HCT116 (cell line): ENCODE measurements at regions not wholly inside any gene's neighbourhood (a gene's known extent, or its start where the extent isn't known, plus 50 kb on each side); places are given as distances from the start of the nearest gene placed in this dataset.

Source experiments
- EGR1 ChIP-seq: IDR thresholded peaks from 2 replicates; pipeline ENCODE4 v1.6.1; 2012; ENCODE audit warnings: low read depth
- ELF1 ChIP-seq: IDR thresholded peaks from 2 replicates; pipeline ENCODE4 v1.6.1; 2012; ENCODE audit warnings: low read depth, borderline replicate concordance
- EZH2phosphoT487 ChIP-seq: fragments of 200-600 bp; IDR thresholded peaks from 2 replicates; pipeline ENCODE4 v1.6.1; 2018; ENCODE audit warnings: antibody characterized with exemption, borderline replicate concordance
- POLR2A ChIP-seq: IDR thresholded peaks from 2 replicates; pipeline ENCODE4 v1.7.0; 2011; ENCODE audit warnings: borderline replicate concordance; ENCODE audit not compliant: insufficient read depth, insufficient read length; ENCODE audit errors: extremely low read depth
- POLR2AphosphoS5 ChIP-seq: IDR thresholded peaks from 2 replicates; pipeline ENCODE4 v1.6.1; 2011; ENCODE audit warnings: mild to moderate bottlenecking, low read depth, low read length, moderate library complexity
- RAD21 ChIP-seq: IDR thresholded peaks from 2 replicates; pipeline ENCODE4 v1.6.1; 2012; ENCODE audit warnings: low read depth, mild to moderate bottlenecking
- SIN3A ChIP-seq: IDR thresholded peaks from 2 replicates; pipeline ENCODE4 v1.6.1; 2012; ENCODE audit warnings: low read depth
- SP1 ChIP-seq: IDR thresholded peaks from 2 replicates; pipeline ENCODE4 v1.6.1; 2012; ENCODE audit warnings: low read depth
- TCF7L2 ChIP-seq: IDR thresholded peaks from 2 replicates; pipeline ENCODE4 v1.7.0; 2011; ENCODE audit warnings: borderline replicate concordance, inconsistent platforms; ENCODE audit not compliant: insufficient read depth, insufficient read length; ENCODE audit errors: extremely low read depth
- ZFX ChIP-seq: fragments of 450-650 bp; IDR thresholded peaks from 2 replicates; pipeline ENCODE4 v1.6.1; 2017
- TF ChIP-seq, protein P1 (sequence below), 3 experiments: fragments of 200-600 bp in 1 of 3; sonication (generic) in 1 of 3; IDR thresholded peaks in 2 of 3; conservative IDR thresholded peaks in 1 of 3; 2 replicates each; pipeline ENCODE4 v1.5.1; 2012 to 2017; ENCODE audit warnings: low read depth in 2 of 3, low read length in 2 of 3, antibody characterized with exemption in 1 of 3, borderline replicate concordance in 1 of 3, control low read depth in 1 of 3, mild to moderate bottlenecking in 1 of 3, mixed read lengths in 1 of 3, mixed run types in 1 of 3, moderate library complexity in 1 of 3; ENCODE audit not compliant: insufficient read depth in 1 of 3

DNA sequence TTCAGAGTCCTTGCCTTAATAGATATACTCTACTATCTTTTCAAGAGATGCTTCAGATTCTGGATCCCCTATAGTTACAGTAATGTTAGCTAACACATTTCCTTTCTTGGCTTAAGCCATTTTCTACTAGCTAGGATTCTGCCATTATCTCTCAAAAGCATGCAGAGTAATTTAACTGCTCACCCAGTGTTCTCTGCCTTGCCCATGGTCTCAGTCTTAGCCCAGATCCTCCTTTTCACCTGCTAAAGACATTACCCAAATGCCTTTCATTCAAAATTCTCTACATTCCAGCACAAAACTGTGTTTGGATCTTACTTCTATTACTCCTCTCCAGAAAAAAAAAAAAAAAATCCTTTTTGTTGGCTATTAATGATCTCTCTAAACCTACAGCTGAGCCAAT is 474.2 kb upstream of the LRRTM1 start:
- TF ChIP-seq ELF1 (no peak), EGR1 (no peak), POLR2A (no peak), POLR2AphosphoS5 (no peak), ZFX (no peak), SP1 (no peak), RAD21 (no peak), SIN3A (no peak), EZH2phosphoT487 (no peak), TCF7L2 (no peak)
- TF ChIP-seq, protein P1, sequence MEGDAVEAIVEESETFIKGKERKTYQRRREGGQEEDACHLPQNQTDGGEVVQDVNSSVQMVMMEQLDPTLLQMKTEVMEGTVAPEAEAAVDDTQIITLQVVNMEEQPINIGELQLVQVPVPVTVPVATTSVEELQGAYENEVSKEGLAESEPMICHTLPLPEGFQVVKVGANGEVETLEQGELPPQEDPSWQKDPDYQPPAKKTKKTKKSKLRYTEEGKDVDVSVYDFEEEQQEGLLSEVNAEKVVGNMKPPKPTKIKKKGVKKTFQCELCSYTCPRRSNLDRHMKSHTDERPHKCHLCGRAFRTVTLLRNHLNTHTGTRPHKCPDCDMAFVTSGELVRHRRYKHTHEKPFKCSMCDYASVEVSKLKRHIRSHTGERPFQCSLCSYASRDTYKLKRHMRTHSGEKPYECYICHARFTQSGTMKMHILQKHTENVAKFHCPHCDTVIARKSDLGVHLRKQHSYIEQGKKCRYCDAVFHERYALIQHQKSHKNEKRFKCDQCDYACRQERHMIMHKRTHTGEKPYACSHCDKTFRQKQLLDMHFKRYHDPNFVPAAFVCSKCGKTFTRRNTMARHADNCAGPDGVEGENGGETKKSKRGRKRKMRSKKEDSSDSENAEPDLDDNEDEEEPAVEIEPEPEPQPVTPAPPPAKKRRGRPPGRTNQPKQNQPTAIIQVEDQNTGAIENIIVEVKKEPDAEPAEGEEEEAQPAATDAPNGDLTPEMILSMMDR (IDR thresholded peaks at IDR 0.05 in 2 of 3, conservative IDR thresholded peaks at IDR 0.05 in 1 of 3; ENCODE audit: borderline replicate concordance in 1 of 3, insufficient read depth in 1 of 3, low read depth in 2 of 3, low read length in 2 of 3) = no peak
